GM12878 (cell line): ENCODE measurements at regions not wholly inside any gene's neighbourhood (a gene's known extent, or its start where the extent isn't known, plus 50 kb on each side); places are given as distances from the start of the nearest gene placed in this dataset.

Experiments
- ATAC-seq: fragments of 200-7000 bp; cut with Tn5 transposase; 3 replicates; pipeline ENCODE4 v1.9.1; 2020; ENCODE audit warnings: mild to moderate bottlenecking, moderate library complexity
- BruUV-seq: library from RNA; stranded (reverse); fragments of 400-500 nt; replicated peaks from 2 replicates; lab custom pipeline; 2021; lab: Mats Ljungman, UMichigan
- CTCF ChIA-PET: fragments of 300-600 bp; sonication (Branson Sonifier 250); formaldehyde crosslinking; extraction: SDS; loops from one replicate; lab custom pipeline; 2021; ENCODE audit warnings: inconsistent platforms; lab: Yijun Ruan, JAX
- POLR2A ChIA-PET: fragments of 350-600 bp; formaldehyde crosslinking; extraction: SDS; loops from one replicate; lab custom pipeline; 2021; ENCODE audit warnings: inconsistent platforms; lab: Charles Lee
- RAD21 ChIA-PET: fragments of 300-600 bp; sonication (Branson Sonifier 250); formaldehyde crosslinking; loops from one replicate; lab custom pipeline; 2023; ENCODE audit warnings: antibody characterized with exemption; ENCODE audit not compliant: unreplicated experiment; lab: Charles Lee
- SMC1A ChIA-PET: fragments of 300-600 bp; sonication (Branson Sonifier 250); formaldehyde crosslinking; loops from one replicate; lab custom pipeline; 2023; ENCODE audit not compliant: unreplicated experiment, uncharacterized antibody; lab: Charles Lee
- DNase-seq: peaks from one replicate; pipeline ENCODE4 v3.0.0-alpha.2; 2011; ENCODE audit warnings: low read depth, low spot score
- FAIRE-seq: peaks from 3 replicates; lab custom pipeline; 2011; peaks lifted over from hg19 to GRCh38; lab: Jason Lieb, UNC
- H2AFZ ChIP-seq: 2 replicates; pipeline ENCODE4 v1.6.0; 2011; ENCODE audit warnings: low read depth, low read length, control low read depth; ENCODE audit not compliant: control insufficient read depth
- H3K27ac ChIP-seq: 2 replicates; pipeline ENCODE4 v1.5.1; 2011; ENCODE audit warnings: control low read depth; ENCODE audit not compliant: control insufficient read depth, insufficient read depth
- H3K27me3 ChIP-seq, 2 experiments: replicated peaks in 1 of 2; 2 replicates each; pipeline versions ENCODE4 v1.6.0 to v1.6.1; 2011; ENCODE audit warnings: low read length in 1 of 2; ENCODE audit not compliant: control insufficient read depth in 2 of 2, insufficient read depth in 2 of 2
- H3K36me3 ChIP-seq, 2 experiments: 2 replicates each; pipeline ENCODE4 v1.5.1; 2011; ENCODE audit warnings: low read length in 1 of 2; ENCODE audit not compliant: control insufficient read depth in 2 of 2, insufficient read depth in 2 of 2
- H3K4me1 ChIP-seq: 2 replicates; pipeline ENCODE4 v1.6.1; 2011; ENCODE audit warnings: mild to moderate bottlenecking, low read length, moderate library complexity, mixed read lengths; ENCODE audit not compliant: control insufficient read depth, insufficient read depth
- H3K4me2 ChIP-seq: 2 replicates; pipeline ENCODE4 v1.6.0; 2011; ENCODE audit warnings: control low read depth; ENCODE audit not compliant: control insufficient read depth, insufficient read depth
- H3K4me3 ChIP-seq: fragments of 200-600 bp; sonication (generic); 2 replicates; pipeline ENCODE4 v1.5.1; 2016
- H3K79me2 ChIP-seq: 2 replicates; pipeline ENCODE4 v1.6.0; 2011; ENCODE audit warnings: low read length; ENCODE audit not compliant: control insufficient read depth, insufficient read depth
- H3K9ac ChIP-seq: 2 replicates; pipeline ENCODE4 v1.8.0; 2011; ENCODE audit warnings: low read length, control low read depth, mixed read lengths; ENCODE audit not compliant: control insufficient read depth, insufficient read depth
- H3K9me3 ChIP-seq: replicated peaks from 3 replicates; pipeline ENCODE4 v1.5.1; 2011; ENCODE audit warnings: mild to moderate bottlenecking, low read length; ENCODE audit not compliant: control insufficient read depth, insufficient read depth
- H4K20me1 ChIP-seq: 2 replicates; pipeline ENCODE4 v1.6.0; 2011; ENCODE audit not compliant: control insufficient read depth, insufficient read depth
- ATF2 ChIP-seq: IDR thresholded peaks from 2 replicates; pipeline ENCODE4 v1.6.1; 2012; ENCODE audit warnings: low read length, inconsistent platforms
- CEBPB ChIP-seq, 2 experiments: fragments of 150-350 bp in 1 of 2; IDR thresholded peaks; 2 replicates each; pipeline ENCODE4 v1.6.1; 2012 to 2014; ENCODE audit warnings: low read depth in 2 of 2, low read length in 2 of 2, borderline replicate concordance in 1 of 2, inconsistent platforms in 1 of 2
- EP300 ChIP-seq, 2 experiments: fragments of 150-350 bp in 1 of 2; IDR thresholded peaks; 2 replicates each; pipeline ENCODE4 v1.6.1; 2011 to 2012; ENCODE audit warnings: low read depth in 2 of 2, low read length in 2 of 2, borderline replicate concordance in 1 of 2, improper control_type of control experiment in 1 of 2, inconsistent platforms in 1 of 2; ENCODE audit not compliant: control insufficient read depth in 1 of 2
- FOXK2 ChIP-seq: fragments of 450-650 bp; IDR thresholded peaks from 2 replicates; pipeline ENCODE4 v1.6.1; 2017; ENCODE audit warnings: mild to moderate bottlenecking, moderate library complexity
- JUNB ChIP-seq: IDR thresholded peaks from 2 replicates; pipeline ENCODE4 v1.6.1; 2016; ENCODE audit warnings: antibody characterized with exemption, mild to moderate bottlenecking
- MLLT1 ChIP-seq: fragments of 450-650 bp; IDR thresholded peaks from 2 replicates; pipeline ENCODE4 v1.6.1; 2016; ENCODE audit warnings: mild to moderate bottlenecking
- MXI1 ChIP-seq: fragments of 150-350 bp; IDR thresholded peaks from 2 replicates; pipeline ENCODE4 v1.6.1; 2011; ENCODE audit warnings: low read depth, mild to moderate bottlenecking, inconsistent platforms, low read length, improper control_type of control experiment
- PML ChIP-seq: IDR thresholded peaks from 2 replicates; pipeline ENCODE4 v1.6.1; 2012; ENCODE audit warnings: low read length, inconsistent platforms
- SUPT20H ChIP-seq: IDR thresholded peaks from 2 replicates; pipeline ENCODE4 v1.6.1; 2011; ENCODE audit warnings: low read depth, mild to moderate bottlenecking, low read length, moderate library complexity, borderline replicate concordance; ENCODE audit not compliant: control insufficient read depth
- SUZ12 ChIP-seq: fragments of 200-600 bp; sonication (generic); IDR thresholded peaks from one replicate; pipeline ENCODE4 v1.6.1; 2018; ENCODE audit warnings: antibody characterized with exemption, mild to moderate bottlenecking; ENCODE audit not compliant: unreplicated experiment
- TCF3 ChIP-seq: IDR thresholded peaks from 2 replicates; pipeline ENCODE4 v1.6.1; 2012; ENCODE audit warnings: low read depth, mild to moderate bottlenecking, low read length, borderline replicate concordance; ENCODE audit not compliant: insufficient read depth
- WGBS: methylation state at CpG from one replicate; pipeline ENCODE4 v1.1.6; 2016; ENCODE audit warnings: low lambda C conversion rate; ENCODE audit not compliant: insufficient replicate concordance, insufficient coverage; ENCODE audit errors: missing lambda C conversion rate; 5-methylcytosine and 5-hydroxymethylcytosine counted together
- in situ Hi-C: fragments of 300-500 bp; cut with MboI; formaldehyde crosslinking; loops from 9 replicates; pipeline ENCODE4 v1.14.3; 2018; ENCODE audit warnings: mixed read lengths
- intact Hi-C: fragments of 100-400 bp; cut with micrococcal nuclease; formaldehyde crosslinking; loops from one replicate; pipeline ENCODE4 v1.14.2; 2022; ENCODE audit not compliant: unreplicated experiment

- no peak overlapping the region for H2AFZ ChIP-seq
- H3K36me3 ChIP-seq: no peaks in the 10 kb centered on the region
- ATAC-seq (no peak), FAIRE-seq (no peak), DNase-seq (no peak)
- no peaks in the 10 kb centered on the region for H4K20me1 ChIP-seq
- no peak overlapping the region for H3K4me2 ChIP-seq
- intact Hi-C loops (no loop called here), in situ Hi-C loops (no loop called here)
- no peaks in the 10 kb centered on the region for H3K4me1 ChIP-seq
- H3K4me3 ChIP-seq: no peak overlapping the region
- H3K27me3 ChIP-seq: no peaks in the 10 kb centered on the region; a peak in 1 of 4 replicates
- WGBS: 63% methylated on average over 4 of the region's 4 CpGs
- TF ChIP-seq PML (no peak), EP300 (IDR thresholded peaks at IDR 0.05; ENCODE audit: borderline replicate concordance in 1 of 2, control insufficient read depth in 1 of 2, low read depth in 2 of 2, low read length in 2 of 2) (no peak), JUNB (no peak), MXI1 (no peak), TCF3 (no peak), FOXK2 (no peak), SUPT20H (no peak), SUZ12 (no peak), ATF2 (no peak), MLLT1 (no peak), CEBPB (IDR thresholded peaks at IDR 0.05; ENCODE audit: borderline replicate concordance in 1 of 2, low read depth in 2 of 2, low read length in 2 of 2) (no peak)
- no peaks in the 10 kb centered on the region for H3K9me3 ChIP-seq
- H3K79me2 ChIP-seq: no peaks in the 10 kb centered on the region
- BruUV-seq: no TSS peak
- CTCF ChIA-PET: interaction anchor here (0.6 kb wide), 1 partner anchor 14 kb away, joined by 4 read pairs; no protein-coding TSS in a partner anchor
- no peak overlapping the region for H3K9ac ChIP-seq
- RAD21 ChIA-PET: no interaction called here
- SMC1A ChIA-PET: interaction anchor here (1.0 kb wide), 1 partner anchor 9 kb away, joined by 5 read pairs; no protein-coding TSS in a partner anchor
- no peak overlapping the region for H3K27ac ChIP-seq
- POLR2A ChIA-PET: no interaction called here
These were observed 285.9 kb downstream of the KLF6 start for GRCh38 chr10:3499120-3499519.
